RWPE1 (cell line): ENCODE measurements at regions not wholly inside any gene's neighbourhood (a gene's known extent, or its start where the extent isn't known, plus 50 kb on each side); places are given as distances from the start of the nearest gene placed in this dataset.

Experiments used
- CTCF ChIA-PET: fragments of 350-600 bp; sonication (Branson Sonifier 250); formaldehyde crosslinking; extraction: SDS; loops from one replicate; lab custom pipeline; 2021; lab: Yijun Ruan, JAX
- POLR2A ChIA-PET: fragments of 400-600 bp; formaldehyde crosslinking; extraction: SDS; loops from one replicate; lab custom pipeline; 2020; ENCODE audit warnings: antibody characterized with exemption; ENCODE audit not compliant: low non-redundant PET; lab: Yijun Ruan, JAX
- DNase-seq: peaks from one replicate; pipeline ENCODE4 v3.0.0; 2012; ENCODE audit warnings: low spot score
- H3K27ac ChIP-seq: fragments of 450-650 bp; 2 replicates; pipeline ENCODE4 v1.5.1; 2017
- TF ChIP-seq, protein P1 (sequence below): fragments of 450-650 bp; conservative IDR thresholded peaks from 2 replicates; pipeline ENCODE4 v1.5.1; 2017; ENCODE audit warnings: low read depth, mild to moderate bottlenecking

DNA sequence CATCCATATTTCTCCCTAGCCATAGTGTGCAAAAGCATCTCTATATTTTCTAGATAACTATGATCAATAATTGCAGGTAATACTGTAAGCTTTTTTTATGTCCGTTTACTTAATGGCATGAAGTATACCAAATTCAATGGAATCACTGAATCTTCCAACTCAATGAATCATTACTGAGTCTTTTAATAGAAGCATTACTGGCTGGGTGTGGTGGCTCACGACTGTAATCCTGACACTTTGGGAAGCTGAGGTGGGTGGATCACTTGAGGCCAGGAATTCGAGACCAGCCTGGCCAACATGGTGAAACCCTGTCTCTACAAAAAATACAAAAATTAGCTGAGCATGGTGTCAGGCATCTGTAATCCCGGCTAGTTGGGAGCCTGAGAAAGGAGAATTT lies 372.5 kb downstream of the BMPER start:
- TF ChIP-seq, protein P1, sequence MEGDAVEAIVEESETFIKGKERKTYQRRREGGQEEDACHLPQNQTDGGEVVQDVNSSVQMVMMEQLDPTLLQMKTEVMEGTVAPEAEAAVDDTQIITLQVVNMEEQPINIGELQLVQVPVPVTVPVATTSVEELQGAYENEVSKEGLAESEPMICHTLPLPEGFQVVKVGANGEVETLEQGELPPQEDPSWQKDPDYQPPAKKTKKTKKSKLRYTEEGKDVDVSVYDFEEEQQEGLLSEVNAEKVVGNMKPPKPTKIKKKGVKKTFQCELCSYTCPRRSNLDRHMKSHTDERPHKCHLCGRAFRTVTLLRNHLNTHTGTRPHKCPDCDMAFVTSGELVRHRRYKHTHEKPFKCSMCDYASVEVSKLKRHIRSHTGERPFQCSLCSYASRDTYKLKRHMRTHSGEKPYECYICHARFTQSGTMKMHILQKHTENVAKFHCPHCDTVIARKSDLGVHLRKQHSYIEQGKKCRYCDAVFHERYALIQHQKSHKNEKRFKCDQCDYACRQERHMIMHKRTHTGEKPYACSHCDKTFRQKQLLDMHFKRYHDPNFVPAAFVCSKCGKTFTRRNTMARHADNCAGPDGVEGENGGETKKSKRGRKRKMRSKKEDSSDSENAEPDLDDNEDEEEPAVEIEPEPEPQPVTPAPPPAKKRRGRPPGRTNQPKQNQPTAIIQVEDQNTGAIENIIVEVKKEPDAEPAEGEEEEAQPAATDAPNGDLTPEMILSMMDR = no peak
- no peak for DNase-seq
- POLR2A ChIA-PET = no interaction called here
- H3K27ac ChIP-seq = no peak overlapping the region
- CTCF ChIA-PET = interaction anchor here (0.5 kb wide), 1 partner anchor 1854 kb away, joined by 4 read pairs; no protein-coding TSS in a partner anchor

DNA sequence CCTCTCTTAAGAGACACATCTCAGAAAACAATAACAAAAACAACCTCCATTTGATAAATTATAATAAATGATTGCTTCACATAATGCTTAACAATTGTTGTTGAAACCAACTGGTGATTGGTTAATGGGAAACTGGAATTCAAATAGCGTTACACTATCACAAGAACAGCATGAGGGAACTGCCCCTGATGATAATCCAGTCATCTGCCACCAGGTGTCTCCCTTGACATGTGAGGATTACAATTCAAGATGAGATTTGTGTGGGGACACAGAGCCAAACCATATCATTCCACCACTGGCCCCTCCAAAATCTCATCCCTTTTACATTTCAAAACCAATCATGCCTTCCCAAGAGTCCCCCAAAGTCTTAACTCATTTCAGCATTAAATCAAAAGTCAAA lies 375.9 kb downstream of the BMPER start:
- CTCF ChIA-PET = no interaction called here

DNA sequence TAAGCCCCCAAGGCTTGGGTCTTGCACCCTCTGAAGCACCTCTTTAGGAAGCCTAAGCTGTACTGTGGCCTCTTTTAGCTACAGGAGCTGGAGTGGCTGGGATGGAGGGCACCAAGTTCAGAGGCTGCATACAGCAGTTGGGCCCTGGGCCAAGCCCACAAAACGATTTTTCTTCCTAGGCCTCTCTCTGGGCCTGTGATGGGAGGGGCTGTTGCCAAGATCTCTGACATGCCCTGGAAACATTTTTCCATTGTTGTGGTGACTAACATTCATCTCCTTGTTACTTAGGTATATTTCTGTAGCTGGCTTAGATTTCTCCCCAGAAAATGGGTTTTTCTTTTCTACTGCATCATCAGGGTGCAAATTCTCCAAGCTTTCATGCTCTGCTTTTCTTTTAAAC lies 375.7 kb upstream of the NPSR1 start:
- ChIA-PET POLR2A (no interaction called here), CTCF (no interaction called here)
- H3K27ac ChIP-seq = no peak overlapping the region
- TF ChIP-seq, protein P1 = no peak
- no peak for DNase-seq

More for the DNA sequence above, 375.9 kb downstream of the BMPER start:
- POLR2A ChIA-PET = no interaction called here
- H3K27ac ChIP-seq = no peak overlapping the region
- peak; percentile 13 for DNase-seq
- TF ChIP-seq, protein P1 = no peak

DNA sequence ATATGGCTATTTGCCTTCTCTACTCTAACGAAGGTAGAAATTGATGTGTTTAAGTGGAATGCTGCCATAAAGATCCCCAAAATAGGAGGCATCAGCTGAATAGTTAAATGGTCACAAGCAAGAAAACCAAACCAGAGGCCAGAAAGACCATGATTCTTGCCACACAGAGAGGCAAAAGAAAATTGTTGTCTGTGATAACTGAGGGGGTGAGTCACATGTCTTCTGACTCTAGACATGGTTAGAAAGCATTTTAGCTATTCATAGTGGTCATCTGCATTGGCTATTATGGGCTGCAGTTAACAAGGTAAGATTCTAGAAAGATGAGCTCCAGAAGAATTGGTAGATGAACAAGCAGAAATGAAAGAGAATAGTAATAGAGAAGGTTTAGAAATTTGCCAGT lies 361.4 kb upstream of the NPSR1 start:
- no peak for DNase-seq
- TF ChIP-seq, protein P1 = no peak
- ChIA-PET CTCF (no interaction called here), POLR2A (no interaction called here)
- H3K27ac ChIP-seq = no peak overlapping the region

DNA sequence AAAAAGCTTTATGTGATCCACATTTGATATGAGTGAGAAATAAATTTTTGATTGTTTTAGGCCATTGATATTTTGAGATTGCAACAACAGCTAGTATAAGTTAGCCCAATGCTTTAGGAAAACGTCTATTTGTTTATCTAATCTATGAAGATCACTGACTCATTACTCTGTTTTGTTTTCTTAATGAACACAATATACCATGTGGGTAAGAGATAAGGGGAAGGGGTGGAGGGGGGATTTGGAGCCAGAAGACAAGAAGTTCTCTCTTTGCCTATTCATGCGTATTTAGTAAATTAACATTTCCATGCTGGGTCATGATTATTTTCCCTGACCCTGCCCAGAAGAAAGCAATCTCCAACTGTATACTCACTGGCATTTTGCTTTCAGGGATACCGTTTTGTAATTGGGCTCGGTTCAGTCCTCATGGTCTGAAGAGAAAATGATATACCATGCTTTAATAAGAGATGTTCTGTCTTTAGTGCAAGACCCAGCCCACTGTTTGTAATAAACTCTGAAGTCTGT lies 359.5 kb upstream of the NPSR1 start:
- DNase-seq = no peak
- H3K27ac ChIP-seq = no peak overlapping the region
- ChIA-PET CTCF (no interaction called here), POLR2A (no interaction called here)
- TF ChIP-seq, protein P1 = no peak

DNA sequence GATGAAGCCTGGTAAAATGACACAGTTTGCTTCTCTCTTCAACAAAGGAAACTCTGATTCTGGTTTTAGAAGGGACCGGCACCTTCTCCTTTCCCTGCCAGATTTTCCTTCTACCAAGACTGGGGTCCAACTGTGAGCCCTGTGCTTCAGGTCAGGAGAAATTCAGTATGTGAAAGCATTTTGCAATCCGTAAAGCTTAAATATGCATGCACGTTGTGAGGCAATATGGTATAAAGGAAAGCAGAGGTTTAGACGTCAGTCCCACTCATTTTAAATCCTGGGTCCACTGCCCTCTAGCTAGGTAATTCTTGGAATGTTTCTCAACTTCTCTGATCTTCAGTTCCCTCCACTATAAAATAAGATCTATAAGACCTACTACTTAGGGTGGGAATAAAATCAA lies 359.0 kb upstream of the NPSR1 start:
- POLR2A ChIA-PET = no interaction called here
- CTCF ChIA-PET = no interaction called here
- TF ChIP-seq, protein P1 = no peak
- no peak for DNase-seq
- no peak overlapping the region for H3K27ac ChIP-seq
